Prostate gland (tissue), 2 donors: ENCODE measurements at regions not wholly inside any gene's neighbourhood (a gene's known extent, or its start where the extent isn't known, plus 50 kb on each side); places are given as distances from the start of the nearest gene placed in this dataset.

Experiments used
- CTCF ChIP-seq, 4 experiments: fragments of 200-600 bp in 2 of 4; fragments of 450-650 bp in 2 of 4; sonication (generic) in 2 of 4; IDR thresholded peaks; 1 replicate in 3 of 4; 2 replicates in 1 of 4; pipeline ENCODE4 v1.5.1; 2016 to 2019; ENCODE audit warnings: antibody characterized with exemption in 4 of 4, mild to moderate bottlenecking in 2 of 4, moderate library complexity in 2 of 4
- POLR2AphosphoS5 ChIP-seq: sonication (generic); formaldehyde crosslinking; IDR thresholded peaks from one replicate; pipeline ENCODE4 v1.6.1; 2017; ENCODE audit warnings: antibody characterized with exemption

- TF ChIP-seq POLR2AphosphoS5 (no peak), CTCF (IDR thresholded peaks at IDR 0.05) (no peak)
These were observed 607.8 kb downstream of the PSAT1 start for GRCh38 chr9:78904686-78905085.
